ENCODE measurements at regions not wholly inside any gene's neighbourhood (a gene's known extent, or its start where the extent isn't known, plus 50 kb on each side); places are given as distances from the start of the nearest gene placed in this dataset.
"Not testable (repeated sequence)": the region's sequence is repeated elsewhere in the genome, so short reads cannot be mapped to it uniquely, and the experiment has no call there.

- Mint-ChIP-seq H3K9me3 (no peaks in the 10 kb centered on the region), H3K4me3 (peak overlapping the region; percentile 1)
- ATAC-seq = peak; percentile 82 to 92
These were observed 68.2 kb upstream of the EED start for GRCh38 chr11:86176165-86176884.

GRCh38 chr11:86175626-86176025 lies 68.9 kb upstream of the EED start:
- H3K36me3 Mint-ChIP-seq (ENCODE audit: insufficient read depth) = no peaks in the 10 kb centered on the region
- no peaks in the 10 kb centered on the region for H3K9me3 Mint-ChIP-seq
- ATAC-seq (no peak), DNase-seq (no peak)
- no peaks in the 10 kb centered on the region for H3K27me3 Mint-ChIP-seq (ENCODE audit: low read depth)
- H3K4me3 Mint-ChIP-seq = no peak overlapping the region
- H3K4me1 Mint-ChIP-seq (ENCODE audit: low read depth) = peaks cover 23% of the 10 kb centered on the region

More at GRCh38 chr11:86176165-86176884, 68.2 kb upstream of the EED start:
- Mint-ChIP-seq H3K27me3 (ENCODE audit: low read depth) (no peaks in the 10 kb centered on the region), H3K4me1 (ENCODE audit: low read depth) (peaks cover 23% of the 10 kb centered on the region), H3K36me3 (ENCODE audit: insufficient read depth) (no peaks in the 10 kb centered on the region)
- DNase-seq = peak; percentile 19

- DNase-seq (no peak), ATAC-seq (no peak)
- no peak overlapping the region for H3K4me3 Mint-ChIP-seq
These were observed 69.4 kb upstream of the EED start for GRCh38 chr11:86175191-86175590.

GRCh38 chr11:86174101-86175046 lies 70.2 kb upstream of the EED start:
- ATAC-seq (no peak), DNase-seq (no peak)
- Mint-ChIP-seq H3K9me3 (no peaks in the 10 kb centered on the region), H3K36me3 (ENCODE audit: insufficient read depth) (no peaks in the 10 kb centered on the region), H3K27me3 (ENCODE audit: low read depth) (no peaks in the 10 kb centered on the region), H3K4me1 (ENCODE audit: low read depth) (peaks cover 23% of the 10 kb centered on the region), H3K4me3 (no peak overlapping the region)

More at GRCh38 chr11:86175191-86175590, 69.4 kb upstream of the EED start:
- Mint-ChIP-seq H3K4me1 (ENCODE audit: low read depth) (peaks cover 23% of the 10 kb centered on the region), H3K27me3 (ENCODE audit: low read depth) (no peaks in the 10 kb centered on the region), H3K36me3 (ENCODE audit: insufficient read depth) (no peaks in the 10 kb centered on the region), H3K9me3 (no peaks in the 10 kb centered on the region)

- DNase-seq (no peak), ATAC-seq (peak in 1 of 2 donors; percentile 31)
These were observed 71.7 kb upstream of the EED start for GRCh38 chr11:86172894-86173293.

GRCh38 chr11:86171627-86172026 lies 72.9 kb upstream of the EED start:
- ATAC-seq = no peak
- no peak for DNase-seq
- Mint-ChIP-seq H3K4me3 (no peak overlapping the region), H3K9me3 (no peaks in the 10 kb centered on the region), H3K4me1 (ENCODE audit: low read depth) (peaks cover 10% of the 10 kb centered on the region), H3K36me3 (ENCODE audit: insufficient read depth) (no peaks in the 10 kb centered on the region), H3K27me3 (ENCODE audit: low read depth) (no peaks in the 10 kb centered on the region)

More at GRCh38 chr11:86172894-86173293, 71.7 kb upstream of the EED start:
- no peaks in the 10 kb centered on the region for H3K36me3 Mint-ChIP-seq (ENCODE audit: insufficient read depth)
- no peaks in the 10 kb centered on the region for H3K9me3 Mint-ChIP-seq
- no peak overlapping the region for H3K4me3 Mint-ChIP-seq
- H3K27me3 Mint-ChIP-seq (ENCODE audit: low read depth) = no peaks in the 10 kb centered on the region
- peaks cover 15% of the 10 kb centered on the region for H3K4me1 Mint-ChIP-seq (ENCODE audit: low read depth)

- no peaks in the 10 kb centered on the region for H3K36me3 Mint-ChIP-seq (ENCODE audit: insufficient read depth)
- no peak for DNase-seq
- no peaks in the 10 kb centered on the region for H3K4me1 Mint-ChIP-seq (ENCODE audit: low read depth)
- no peak for ATAC-seq
- no peaks in the 10 kb centered on the region for H3K27me3 Mint-ChIP-seq (ENCODE audit: low read depth)
- no peaks in the 10 kb centered on the region for H3K9me3 Mint-ChIP-seq
- H3K4me3 Mint-ChIP-seq = no peak overlapping the region
These were observed 76.9 kb upstream of the EED start for GRCh38 chr11:86167499-86168164.

- not testable (repeated sequence) for H3K9me3 Mint-ChIP-seq; H3K4me1 Mint-ChIP-seq (ENCODE audit: low read depth); H3K36me3 Mint-ChIP-seq (ENCODE audit: insufficient read depth); DNase-seq; H3K4me3 Mint-ChIP-seq; H3K27me3 Mint-ChIP-seq (ENCODE audit: low read depth); ATAC-seq
These were observed 78.3 kb upstream of the EED start for GRCh38 chr11:86166287-86166686.

GRCh38 chr11:86164106-86164505 lies 80.4 kb upstream of the EED start:
- ATAC-seq (no peak), DNase-seq (no peak)
- H3K9me3 Mint-ChIP-seq = no peaks in the 10 kb centered on the region
- peaks cover 6% of the 10 kb centered on the region for H3K4me1 Mint-ChIP-seq (ENCODE audit: low read depth)
- no peak overlapping the region for H3K4me3 Mint-ChIP-seq
- no peaks in the 10 kb centered on the region for H3K27me3 Mint-ChIP-seq (ENCODE audit: low read depth)
- no peaks in the 10 kb centered on the region for H3K36me3 Mint-ChIP-seq (ENCODE audit: insufficient read depth)

GRCh38 chr11:86163221-86163876 lies 81.2 kb upstream of the EED start:
- ATAC-seq; H3K36me3 Mint-ChIP-seq (ENCODE audit: insufficient read depth); H3K9me3 Mint-ChIP-seq; DNase-seq; H3K4me1 Mint-ChIP-seq (ENCODE audit: low read depth); H3K27me3 Mint-ChIP-seq (ENCODE audit: low read depth); H3K4me3 Mint-ChIP-seq: not testable (repeated sequence)

GRCh38 chr11:86162239-86162638 lies 82.3 kb upstream of the EED start:
- DNase-seq = no peak
- no peak for ATAC-seq
- Mint-ChIP-seq H3K36me3 (ENCODE audit: insufficient read depth) (no peaks in the 10 kb centered on the region), H3K4me1 (ENCODE audit: low read depth) (peaks cover 6% of the 10 kb centered on the region), H3K4me3 (no peak overlapping the region), H3K9me3 (no peaks in the 10 kb centered on the region), H3K27me3 (ENCODE audit: low read depth) (no peaks in the 10 kb centered on the region)

GRCh38 chr11:86161837-86162236 lies 82.7 kb upstream of the EED start:
- ATAC-seq (no peak), DNase-seq (no peak)
- H3K4me3 Mint-ChIP-seq = no peak overlapping the region
- H3K36me3 Mint-ChIP-seq (ENCODE audit: insufficient read depth) = no peaks in the 10 kb centered on the region
- no peaks in the 10 kb centered on the region for H3K9me3 Mint-ChIP-seq
- H3K27me3 Mint-ChIP-seq (ENCODE audit: low read depth) = no peaks in the 10 kb centered on the region
- peaks cover 6% of the 10 kb centered on the region for H3K4me1 Mint-ChIP-seq (ENCODE audit: low read depth)

GRCh38 chr11:86161336-86161735 lies 83.2 kb upstream of the EED start:
- no peaks in the 10 kb centered on the region for H3K36me3 Mint-ChIP-seq (ENCODE audit: insufficient read depth)
- DNase-seq (no peak), ATAC-seq (no peak)
- peaks cover 6% of the 10 kb centered on the region for H3K4me1 Mint-ChIP-seq (ENCODE audit: low read depth)
- H3K27me3 Mint-ChIP-seq (ENCODE audit: low read depth) = no peaks in the 10 kb centered on the region
- H3K9me3 Mint-ChIP-seq = no peaks in the 10 kb centered on the region
- no peak overlapping the region for H3K4me3 Mint-ChIP-seq
